Thyroid gland (tissue), 4 donors: ENCODE measurements at regions not wholly inside any gene's neighbourhood (a gene's known extent, or its start where the extent isn't known, plus 50 kb on each side); places are given as distances from the start of the nearest gene placed in this dataset.

Experiments used
- DNase-seq, 2 donors: peaks; one replicate each; pipeline ENCODE4 v3.0.0-alpha.2; 2019
- H3K27ac ChIP-seq, 3 donors: fragments of 200-600 bp; sonication (generic); 1 replicate in 2 of 3; 2 replicates in 1 of 3; pipeline ENCODE4 v1.5.1; 2016 to 2019; ENCODE audit warnings: mild to moderate bottlenecking in 1 of 3, moderate library complexity in 1 of 3
- H3K27me3 ChIP-seq: fragments of 200-600 bp; sonication (generic); one replicate; pipeline ENCODE4 v1.5.1; 2019
- H3K36me3 ChIP-seq, 2 donors: fragments of 200-600 bp; sonication (generic); one replicate each; pipeline ENCODE4 v1.5.1; 2016 to 2019
- H3K4me1 ChIP-seq, 2 donors: fragments of 200-600 bp; sonication (generic); one replicate each; pipeline ENCODE4 v1.5.1; 2017 to 2019
- H3K4me3 ChIP-seq, 3 donors: fragments of 200-600 bp; sonication (generic); replicated peaks in 1 of 3; 1 replicate in 2 of 3; 2 replicates in 1 of 3; pipeline ENCODE4 v1.5.1; 2016; ENCODE audit warnings: mild to moderate bottlenecking in 1 of 3
- H3K9me3 ChIP-seq: fragments of 200-600 bp; sonication (generic); one replicate; pipeline ENCODE4 v1.5.1; 2017
- CTCF ChIP-seq, 6 experiments: fragments of 200-600 bp in 3 of 6; fragments of 450-650 bp in 3 of 6; sonication (generic) in 3 of 6; IDR thresholded peaks; one replicate each; pipeline ENCODE4 v1.5.1; 2016 to 2019; ENCODE audit warnings: antibody characterized with exemption in 6 of 6, mild to moderate bottlenecking in 2 of 6, inconsistent platforms in 1 of 6, moderate library complexity in 1 of 6
- POLR2A ChIP-seq, 2 donors: fragments of 450-650 bp; IDR thresholded peaks; one replicate each; pipeline ENCODE4 v1.6.1; 2017; ENCODE audit warnings: antibody characterized with exemption in 2 of 2, mild to moderate bottlenecking in 2 of 2, moderate library complexity in 1 of 2
- WGBS, 2 donors: methylation state at CpG; one replicate each; pipeline ENCODE4 v1.1.5; 2017; 5-methylcytosine and 5-hydroxymethylcytosine counted together
- intact Hi-C: fragments of 100-400 bp; cut with DNase I; formaldehyde crosslinking; loops from one replicate; pipeline ENCODE4 v1.15.1; 2023

GRCh38 chr13:33479105-33479504 lies 193.6 kb upstream of the STARD13 start:
- H3K27me3 ChIP-seq = no peaks in the 10 kb centered on the region
- intact Hi-C loops = no loop called here
- no peak overlapping the region for H3K27ac ChIP-seq
- no peaks in the 10 kb centered on the region for H3K4me1 ChIP-seq
- no peak for DNase-seq
- no peak overlapping the region for H3K4me3 ChIP-seq
- no peak for TF ChIP-seq POLR2A (IDR thresholded peaks at IDR 0.05)
- TF ChIP-seq CTCF (IDR thresholded peaks at IDR 0.05) = no peak
- WGBS, 2 donors = 76 to 86% methylated on average over 4 of the region's 4 CpGs
- H3K36me3 ChIP-seq = no peaks in the 10 kb centered on the region
- H3K9me3 ChIP-seq = no peaks in the 10 kb centered on the region

- H3K4me3 ChIP-seq = no peak overlapping the region
- H3K27ac ChIP-seq = no peak overlapping the region
- H3K27me3 ChIP-seq = no peaks in the 10 kb centered on the region
- H3K4me1 ChIP-seq = no peaks in the 10 kb centered on the region
- no peaks in the 10 kb centered on the region for H3K36me3 ChIP-seq
- no peaks in the 10 kb centered on the region for H3K9me3 ChIP-seq
- intact Hi-C loops = no loop called here
- WGBS, 2 donors = 82 to 88% methylated on average over 1 of the region's 1 CpG
- DNase-seq = no peak
- TF ChIP-seq CTCF (IDR thresholded peaks at IDR 0.05) (no peak), POLR2A (IDR thresholded peaks at IDR 0.05) (no peak)
These were observed 195.0 kb upstream of the STARD13 start for GRCh38 chr13:33480561-33480960.

- intact Hi-C loops = no loop called here
- no peak for TF ChIP-seq CTCF (IDR thresholded peaks at IDR 0.05)
- no peak for TF ChIP-seq POLR2A (IDR thresholded peaks at IDR 0.05)
- Histone ChIP-seq H3K36me3 (no peaks in the 10 kb centered on the region), H3K27me3 (no peaks in the 10 kb centered on the region), H3K27ac (no peak overlapping the region), H3K9me3 (no peaks in the 10 kb centered on the region), H3K4me1 (peaks cover 0 to 8% of the 10 kb centered on the region in 2 donors), H3K4me3 (no peak overlapping the region)
- 92 to 97% methylated on average over 3 of the region's 3 CpGs for WGBS, 2 donors
- no peak for DNase-seq
These were observed 197.9 kb upstream of the STARD13 start for GRCh38 chr13:33483471-33483870.

GRCh38 chr13:33485247-33485646 lies 199.7 kb upstream of the STARD13 start:
- Histone ChIP-seq H3K9me3 (no peaks in the 10 kb centered on the region), H3K27me3 (no peaks in the 10 kb centered on the region), H3K4me3 (no peak overlapping the region), H3K27ac (no peak overlapping the region), H3K36me3 (no peaks in the 10 kb centered on the region), H3K4me1 (peaks cover 0 to 8% of the 10 kb centered on the region in 2 donors)
- 95 to 96% methylated on average over 1 of the region's 1 CpG for WGBS, 2 donors
- TF ChIP-seq POLR2A (IDR thresholded peaks at IDR 0.05) (no peak), CTCF (IDR thresholded peaks at IDR 0.05) (no peak)
- no peak for DNase-seq
- intact Hi-C loops = no loop called here

GRCh38 chr13:33487575-33488243 lies 202.2 kb upstream of the STARD13 start:
- no peak overlapping the region for H3K4me3 ChIP-seq
- no peaks in the 10 kb centered on the region for H3K27me3 ChIP-seq
- intact Hi-C loops = no loop called here
- TF ChIP-seq POLR2A (IDR thresholded peaks at IDR 0.05) (no peak), CTCF (IDR thresholded peaks at IDR 0.05) (peak in 3 of 6 experiments; percentile 18 to 34 (median 29))
- 77 to 84% methylated on average over 5 of the region's 5 CpGs for WGBS, 2 donors
- H3K4me1 ChIP-seq = peaks cover 0 to 8% of the 10 kb centered on the region in 2 donors
- DNase-seq = no peak
- H3K36me3 ChIP-seq = no peaks in the 10 kb centered on the region
- H3K9me3 ChIP-seq = no peaks in the 10 kb centered on the region
- H3K27ac ChIP-seq = no peak overlapping the region
